ENCODE measurements at regions not wholly inside any gene's neighbourhood (a gene's known extent, or its start where the extent isn't known, plus 50 kb on each side); places are given as distances from the start of the nearest gene placed in this dataset.

DNA sequence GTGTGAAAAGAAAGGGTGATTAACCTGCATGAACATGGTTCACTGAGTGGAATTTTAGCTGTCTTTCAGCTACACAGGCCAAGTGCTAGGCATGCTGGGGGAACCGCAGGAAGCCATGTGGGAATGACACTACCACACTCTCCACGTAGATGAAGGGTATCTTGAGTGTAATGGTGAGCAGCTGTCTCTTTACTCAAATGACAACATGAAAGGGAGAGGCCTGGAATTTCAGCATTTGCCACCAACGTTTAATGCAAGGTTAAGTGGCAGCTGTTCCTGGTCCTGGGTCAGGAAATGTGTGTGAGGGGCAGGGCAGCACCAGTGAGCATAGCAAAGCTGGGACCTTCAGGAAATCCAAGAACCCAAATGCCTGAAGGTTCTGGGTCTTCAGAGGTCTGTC, 588.4 kb downstream of the SLC4A3 start:
- no peak for DNase-seq
- intact Hi-C loops (cut with DNase I; ENCODE audit: low total_unique reads): no loop called here
- Histone ChIP-seq H3K9me3 (no peaks in the 10 kb centered on the region), H3K4me3 (no peak overlapping the region), H3K27ac (no peak overlapping the region), H3K27me3 (no peaks in the 10 kb centered on the region), H3K4me1 (peaks cover 0 to 4% (median 0%) of the 10 kb centered on the region in 4 donors), H3K36me3 (no peaks in the 10 kb centered on the region)
- WGBS, 2 donors (ENCODE audit: low coverage in 1 of 2): 69% methylated on average over 3 of the region's 3 CpGs; no CpG with 5 or more reads in 1 of the 2 donors
- TF ChIP-seq POLR2AphosphoS5 (IDR thresholded peaks at IDR 0.05): no peak
- TF ChIP-seq, protein P1, sequence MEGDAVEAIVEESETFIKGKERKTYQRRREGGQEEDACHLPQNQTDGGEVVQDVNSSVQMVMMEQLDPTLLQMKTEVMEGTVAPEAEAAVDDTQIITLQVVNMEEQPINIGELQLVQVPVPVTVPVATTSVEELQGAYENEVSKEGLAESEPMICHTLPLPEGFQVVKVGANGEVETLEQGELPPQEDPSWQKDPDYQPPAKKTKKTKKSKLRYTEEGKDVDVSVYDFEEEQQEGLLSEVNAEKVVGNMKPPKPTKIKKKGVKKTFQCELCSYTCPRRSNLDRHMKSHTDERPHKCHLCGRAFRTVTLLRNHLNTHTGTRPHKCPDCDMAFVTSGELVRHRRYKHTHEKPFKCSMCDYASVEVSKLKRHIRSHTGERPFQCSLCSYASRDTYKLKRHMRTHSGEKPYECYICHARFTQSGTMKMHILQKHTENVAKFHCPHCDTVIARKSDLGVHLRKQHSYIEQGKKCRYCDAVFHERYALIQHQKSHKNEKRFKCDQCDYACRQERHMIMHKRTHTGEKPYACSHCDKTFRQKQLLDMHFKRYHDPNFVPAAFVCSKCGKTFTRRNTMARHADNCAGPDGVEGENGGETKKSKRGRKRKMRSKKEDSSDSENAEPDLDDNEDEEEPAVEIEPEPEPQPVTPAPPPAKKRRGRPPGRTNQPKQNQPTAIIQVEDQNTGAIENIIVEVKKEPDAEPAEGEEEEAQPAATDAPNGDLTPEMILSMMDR (IDR thresholded peaks at IDR 0.05): no peak
- TF ChIP-seq EP300 (IDR thresholded peaks at IDR 0.05; ENCODE audit: low read depth): no peak
- no peak for TF ChIP-seq POLR2A (IDR thresholded peaks at IDR 0.05)
- in situ Hi-C loops (cut with MboI; ENCODE audit: low pct_ligation_motif_present in 1 of 4, low pct_unique_long_range_greater_than_20kb in 1 of 4, low sequenced_read_pairs in 3 of 4): no loop called here

DNA sequence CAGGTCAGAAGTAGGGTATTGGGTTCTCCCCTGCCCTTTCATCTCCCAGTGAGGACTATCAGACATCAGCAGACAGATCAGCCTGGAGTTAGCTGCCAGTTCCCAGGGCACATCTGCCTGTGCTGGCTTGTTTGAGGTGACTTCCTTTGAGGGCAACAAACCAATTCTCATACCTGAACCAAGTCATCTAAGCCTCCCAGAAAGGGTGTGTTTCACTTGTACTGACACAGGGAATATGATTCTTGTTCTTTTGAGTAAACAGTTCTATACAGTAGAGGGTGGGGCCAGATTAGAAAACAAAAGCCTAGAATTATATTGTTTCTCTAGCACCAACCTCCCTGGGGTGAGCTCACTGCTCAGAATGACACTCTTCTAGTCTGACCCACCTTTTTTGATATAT, 591.9 kb downstream of the SLC4A3 start:
- peaks cover 0 to 4% (median 0%) of the 10 kb centered on the region in 4 donors for H3K4me1 ChIP-seq
- H3K27me3 ChIP-seq: no peaks in the 10 kb centered on the region
- intact Hi-C loops (cut with DNase I; ENCODE audit: low total_unique reads) (no loop called here), in situ Hi-C loops (cut with MboI; ENCODE audit: low pct_ligation_motif_present in 1 of 4, low pct_unique_long_range_greater_than_20kb in 1 of 4, low sequenced_read_pairs in 3 of 4) (no loop called here)
- H3K9me3 ChIP-seq: no peaks in the 10 kb centered on the region
- no peaks in the 10 kb centered on the region for H3K36me3 ChIP-seq
- TF ChIP-seq POLR2A (IDR thresholded peaks at IDR 0.05) (no peak), POLR2AphosphoS5 (IDR thresholded peaks at IDR 0.05) (no peak), EP300 (IDR thresholded peaks at IDR 0.05; ENCODE audit: low read depth) (no peak)
- TF ChIP-seq, protein P1 (IDR thresholded peaks at IDR 0.05): no peak
- no peak for DNase-seq
- no peak overlapping the region for H3K27ac ChIP-seq
- H3K4me3 ChIP-seq: no peak overlapping the region

DNA sequence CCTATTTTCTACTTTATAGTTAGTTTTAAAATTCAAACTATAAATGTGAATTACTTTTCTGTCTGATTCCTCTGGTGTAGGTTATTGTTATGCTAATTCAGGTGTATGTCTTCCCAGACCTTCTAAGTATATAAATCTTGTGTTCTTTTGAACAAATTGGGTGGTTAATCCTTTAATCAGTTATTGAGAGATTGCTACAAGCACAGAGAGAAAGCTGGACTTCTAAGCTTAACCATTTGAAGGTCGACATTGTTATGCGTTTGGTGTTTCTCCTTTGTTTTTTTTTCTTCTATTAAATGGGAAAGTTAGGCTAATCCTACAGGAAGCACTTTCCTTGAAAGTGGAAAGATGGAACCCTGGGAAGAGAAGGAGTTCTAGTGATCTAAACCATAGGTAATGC, 592.6 kb downstream of the SLC4A3 start:
- TF ChIP-seq, protein P1 (IDR thresholded peaks at IDR 0.05): no peak
- TF ChIP-seq POLR2A (IDR thresholded peaks at IDR 0.05): no peak
- Histone ChIP-seq H3K27ac (no peak overlapping the region), H3K4me3 (no peak overlapping the region), H3K9me3 (no peaks in the 10 kb centered on the region), H3K36me3 (no peaks in the 10 kb centered on the region), H3K4me1 (peaks cover 0 to 4% (median 0%) of the 10 kb centered on the region in 4 donors), H3K27me3 (no peaks in the 10 kb centered on the region)
- in situ Hi-C loops (cut with MboI; ENCODE audit: low pct_ligation_motif_present in 1 of 4, low pct_unique_long_range_greater_than_20kb in 1 of 4, low sequenced_read_pairs in 3 of 4) (no loop called here), intact Hi-C loops (cut with DNase I; ENCODE audit: low total_unique reads) (no loop called here)
- 80 to 88% methylated on average over 2 of the region's 2 CpGs for WGBS, 2 donors (ENCODE audit: low coverage in 1 of 2)
- no peak for DNase-seq

DNA sequence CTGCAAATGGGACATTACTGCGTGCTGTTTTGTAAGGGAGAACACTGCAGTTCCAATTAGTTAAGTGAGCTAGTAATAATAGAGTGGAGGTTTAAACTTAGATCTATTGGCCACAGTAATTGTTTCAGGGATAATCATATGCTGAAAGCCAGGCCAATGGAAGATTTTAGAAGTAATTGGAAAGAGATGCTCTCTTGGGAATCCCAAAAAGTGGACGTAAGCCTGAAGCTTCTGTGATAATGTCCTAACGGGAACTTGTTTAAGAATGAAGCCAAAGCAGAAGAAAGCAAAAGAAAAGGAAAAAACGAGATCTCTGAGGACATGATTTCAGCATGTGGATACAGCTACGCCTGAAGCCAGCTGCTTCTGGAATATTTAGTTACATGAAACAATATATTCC, 594.6 kb downstream of the SLC4A3 start:
- in situ Hi-C loops (cut with MboI; ENCODE audit: low pct_ligation_motif_present in 1 of 4, low pct_unique_long_range_greater_than_20kb in 1 of 4, low sequenced_read_pairs in 3 of 4): no loop called here
- peaks cover 0 to 4% (median 0%) of the 10 kb centered on the region in 4 donors for H3K4me1 ChIP-seq
- no peaks in the 10 kb centered on the region for H3K27me3 ChIP-seq
- TF ChIP-seq POLR2AphosphoS5 (IDR thresholded peaks at IDR 0.05): no peak
- no peak for TF ChIP-seq POLR2A (IDR thresholded peaks at IDR 0.05)
- no peak for TF ChIP-seq EP300 (IDR thresholded peaks at IDR 0.05; ENCODE audit: low read depth)
- TF ChIP-seq, protein P1 (IDR thresholded peaks at IDR 0.05): no peak
- DNase-seq: no peak
- no peaks in the 10 kb centered on the region for H3K9me3 ChIP-seq
- intact Hi-C loops (cut with DNase I; ENCODE audit: low total_unique reads): no loop called here
- no peak overlapping the region for H3K4me3 ChIP-seq
- no peak overlapping the region for H3K27ac ChIP-seq
- WGBS, 2 donors (ENCODE audit: low coverage in 1 of 2): 84 to 86% methylated on average over 5 of the region's 5 CpGs
- no peaks in the 10 kb centered on the region for H3K36me3 ChIP-seq

All from transverse colon (tissue), 4 donors.